Renal cortical epithelial cell (primary cell): ENCODE measurements at regions not wholly inside any gene's neighbourhood (a gene's known extent, or its start where the extent isn't known, plus 50 kb on each side); places are given as distances from the start of the nearest gene placed in this dataset.
A peak's percentile ranks its signal among the peaks of the same experiment; 100 is the strongest.

Experiments
- DNase-seq: peaks from one replicate; pipeline ENCODE4 v3.0.0-alpha.2; 2011; ENCODE audit warnings: low read depth

GRCh38 chr22:26732284-26732683, 74.9 kb downstream of the MIAT start:
- no peak for DNase-seq

- no peak for DNase-seq
Observed at GRCh38 chr22:26734339-26735018, 77.1 kb downstream of the MIAT start.

DNA sequence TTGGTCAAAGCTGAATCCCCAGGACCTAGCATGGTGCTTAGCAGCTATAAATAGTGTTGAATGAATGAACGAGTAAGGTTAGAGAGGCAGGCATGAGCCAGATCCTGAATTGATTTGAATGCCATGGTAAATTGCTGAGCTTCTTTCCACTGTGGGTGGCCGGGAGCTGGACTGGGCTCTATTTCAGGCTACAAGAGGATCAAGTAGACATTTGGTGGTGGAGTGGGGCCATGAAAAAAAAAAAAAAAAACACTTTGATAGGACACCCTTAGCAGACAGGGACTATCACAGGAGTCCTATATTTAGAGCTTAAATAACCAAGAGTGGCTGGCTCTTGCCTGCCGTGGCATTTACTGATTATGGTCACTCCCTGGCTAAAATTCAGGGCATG, 77.6 kb downstream of the MIAT start:
- no peak for DNase-seq

DNA sequence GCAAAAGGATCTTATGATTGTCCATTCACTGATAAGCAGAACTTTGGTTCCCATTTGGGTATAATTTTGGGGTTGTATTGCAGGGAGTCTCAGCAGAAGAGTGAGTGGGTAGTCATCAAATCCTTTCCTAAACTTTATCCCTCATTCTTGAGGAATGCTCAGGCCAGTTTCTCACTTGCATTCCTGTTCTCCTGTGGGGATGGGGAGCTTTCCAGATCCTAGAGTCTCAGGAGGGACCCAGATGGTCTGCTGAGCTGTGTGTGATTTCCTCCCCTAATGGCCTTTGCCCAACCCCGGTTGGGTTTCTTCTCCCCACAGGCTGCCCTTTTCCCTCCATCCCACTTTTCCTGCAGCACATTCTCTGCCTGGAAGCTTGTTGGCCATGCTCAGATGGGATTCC, 79.9 kb downstream of the MIAT start:
- no peak for DNase-seq

DNA sequence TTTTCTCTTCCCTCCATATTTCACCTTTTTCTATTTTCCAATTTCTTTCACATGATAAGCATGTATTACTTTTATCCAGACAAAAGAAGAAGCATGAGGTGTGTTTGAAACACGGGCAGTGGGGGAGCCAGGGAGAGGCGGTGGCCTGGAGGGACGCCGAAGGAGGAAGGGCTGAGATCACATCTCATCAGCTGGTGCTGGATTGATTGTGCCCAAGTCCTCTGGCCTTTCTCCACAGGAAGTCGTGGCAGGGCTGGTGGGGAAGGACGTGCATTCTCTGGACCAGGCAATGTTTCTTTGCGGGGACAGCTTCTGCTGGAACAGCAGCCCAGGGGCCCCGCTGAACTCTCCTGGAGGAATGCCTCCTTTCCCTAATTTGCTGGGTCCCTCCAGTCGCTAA, 82.9 kb downstream of the MIAT start:
- no peak for DNase-seq

GRCh38 chr22:26743149-26743548, 85.8 kb downstream of the MIAT start:
- no peak for DNase-seq

GRCh38 chr22:26744892-26745808, 87.8 kb downstream of the MIAT start:
- DNase-seq, result peak; percentile 76

DNA sequence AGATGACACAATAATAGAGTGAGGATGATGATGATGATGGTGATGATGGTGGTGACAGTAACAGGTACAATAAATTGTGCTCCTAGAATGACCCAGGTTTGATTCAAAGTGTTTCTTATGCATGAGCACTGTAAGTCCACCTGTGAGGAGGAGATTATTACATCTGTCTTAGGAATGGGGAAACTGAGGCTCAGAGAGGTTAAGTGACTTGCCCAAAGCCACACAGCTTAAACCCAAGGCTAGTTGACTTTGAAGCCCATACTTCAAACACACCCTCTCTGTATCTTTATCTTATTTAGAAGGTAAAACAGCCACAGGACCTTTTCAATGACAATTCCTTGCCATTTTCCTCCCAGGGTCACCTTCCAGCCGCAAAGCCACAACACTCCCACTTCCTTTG, 88.9 kb downstream of the MIAT start:
- DNase-seq, result no peak

DNA sequence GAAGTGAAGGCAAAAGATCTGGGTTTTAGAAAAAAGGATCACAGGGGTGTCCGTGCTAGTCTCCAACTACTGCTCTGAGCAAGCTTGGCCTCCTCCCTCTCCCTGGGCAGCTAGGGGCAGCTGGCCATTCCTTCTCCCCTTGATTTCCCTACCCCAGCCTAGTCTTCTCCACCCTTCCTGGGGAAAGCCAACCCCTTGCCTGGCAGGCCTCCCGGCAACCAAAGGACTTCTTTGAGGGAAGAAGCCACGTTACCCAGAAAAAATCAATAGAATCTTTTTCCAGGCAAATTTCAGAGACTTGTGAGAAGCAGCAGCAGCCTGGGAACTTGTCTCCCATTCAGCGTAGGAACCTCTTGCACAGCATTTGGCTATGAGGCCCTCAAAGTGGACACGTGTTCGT, 91.5 kb downstream of the MIAT start:
- DNase-seq, result no peak

DNA sequence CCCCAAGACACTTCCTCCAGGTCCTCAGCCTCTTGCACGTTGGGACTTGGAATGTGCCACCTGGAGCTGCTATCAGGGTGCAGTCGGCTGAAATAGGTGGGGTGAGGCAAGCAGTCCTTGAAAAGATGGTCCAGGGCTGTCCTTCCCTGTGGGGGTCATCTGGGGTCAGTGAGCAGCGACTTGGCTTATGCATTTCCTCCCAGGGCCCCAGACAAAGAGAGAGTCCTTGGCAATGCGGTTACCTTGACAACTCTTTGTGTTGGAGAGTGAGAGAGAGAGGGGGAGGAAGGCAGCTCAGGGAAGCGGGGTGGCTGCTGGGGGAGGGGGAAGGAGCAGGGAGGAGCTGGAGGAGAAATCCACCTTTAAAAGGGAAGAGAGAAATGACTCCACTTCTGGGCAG, 93.8 kb downstream of the MIAT start:
- DNase-seq, result peak; percentile 82

- DNase-seq, result no peak
Observed at GRCh38 chr22:26753125-26753862, 95.9 kb downstream of the MIAT start.

- no peak for DNase-seq
Observed at GRCh38 chr22:26756675-26757293, 99.4 kb downstream of the MIAT start.

DNA sequence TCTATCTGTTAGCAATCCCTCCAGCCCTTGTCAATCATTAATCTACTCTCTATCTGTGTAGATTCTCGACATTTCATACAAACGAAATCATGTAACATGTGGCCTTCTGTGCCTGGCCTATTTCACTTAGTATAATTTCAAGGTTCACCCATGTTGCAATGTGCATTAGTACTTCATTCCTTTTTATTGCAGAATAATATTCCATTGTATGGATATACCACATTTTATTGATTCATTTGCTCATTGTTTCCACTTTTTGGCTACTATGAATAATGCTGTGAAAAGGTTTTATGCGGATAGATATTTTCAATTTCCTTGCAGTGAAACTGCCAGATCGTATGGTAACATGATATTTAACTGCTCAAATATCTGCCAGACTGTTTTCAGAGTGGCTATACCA, 100.1 kb downstream of the MIAT start:
- DNase-seq, result no peak

DNA sequence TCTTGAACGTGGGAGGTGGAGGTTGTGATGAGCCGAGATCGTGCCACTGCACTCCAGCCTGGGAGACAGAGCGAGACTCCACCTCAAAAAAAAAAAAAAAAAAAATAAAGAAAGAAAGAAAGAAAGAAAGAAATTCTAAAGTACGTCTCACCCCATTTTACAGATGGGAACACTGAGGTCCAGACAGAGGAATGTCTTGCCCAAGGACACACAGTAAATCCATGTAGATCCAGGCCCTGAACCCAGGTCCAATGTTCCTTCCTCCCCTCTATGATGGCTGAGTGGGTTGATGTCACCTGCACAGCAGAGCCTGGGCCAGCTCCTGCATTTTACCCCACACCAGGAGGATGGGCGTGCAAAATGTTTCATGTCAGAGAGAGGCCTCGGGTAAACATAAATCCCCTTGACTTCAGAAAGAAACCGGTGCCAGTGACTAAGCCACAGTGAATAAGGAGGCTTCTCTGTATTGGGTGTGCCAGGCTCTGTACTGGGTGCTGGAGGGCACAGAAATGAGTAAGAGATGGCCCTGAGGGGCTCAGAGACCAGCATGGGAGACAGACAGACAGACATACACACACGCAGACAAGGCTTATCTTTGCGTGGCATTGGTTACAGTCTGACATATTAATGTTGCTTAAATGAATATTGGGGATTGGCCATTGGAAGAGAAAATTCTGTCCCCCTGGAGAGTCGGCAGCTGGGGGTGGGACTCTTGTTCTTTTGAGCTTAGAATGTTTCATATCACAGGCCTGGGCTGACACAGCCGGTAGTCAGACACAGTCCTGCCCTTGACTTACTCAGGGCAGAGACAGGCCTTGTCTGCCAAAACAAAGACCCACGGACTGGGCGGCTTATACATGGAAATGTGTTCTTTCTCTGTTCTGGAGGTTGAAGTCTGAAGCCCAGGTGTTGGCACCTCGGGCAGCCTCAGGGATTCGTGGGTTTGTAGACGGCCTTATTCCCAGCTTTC, 105.4 kb downstream of the MIAT start:
- no peak for DNase-seq

DNA sequence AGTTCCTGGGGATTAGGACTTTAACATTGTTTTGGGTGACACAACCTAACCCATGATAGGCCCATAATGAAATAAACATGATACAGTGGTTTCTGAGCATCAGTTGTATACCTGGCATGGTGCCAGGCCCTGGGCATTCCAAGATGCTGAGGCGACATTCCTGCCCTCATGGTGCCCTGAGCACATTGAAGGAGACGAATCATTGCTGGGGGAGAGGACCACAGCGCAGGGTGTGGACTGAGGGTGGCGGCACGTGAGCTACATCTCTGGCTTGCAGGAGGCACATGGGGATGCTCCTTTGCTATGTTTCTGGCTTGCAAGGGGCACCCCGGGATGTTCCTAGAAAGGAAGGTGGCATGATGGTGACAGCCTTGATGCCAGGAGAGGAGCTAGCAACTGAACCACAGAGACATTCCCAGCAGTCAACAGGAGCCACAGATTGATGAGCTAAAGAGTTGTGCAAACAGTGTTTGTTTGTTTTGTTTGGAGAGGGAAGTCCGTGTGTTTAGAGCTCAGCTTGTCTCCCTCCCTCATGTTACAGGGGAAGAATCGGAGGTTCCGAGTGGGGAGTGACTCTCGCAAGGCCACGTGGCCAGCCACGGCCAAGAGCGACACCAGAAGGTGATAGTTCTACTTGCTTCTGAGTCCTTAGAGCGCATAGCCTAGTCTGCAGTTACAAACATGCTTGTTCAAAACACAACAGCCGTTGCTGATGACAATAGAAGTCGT, 106.4 kb downstream of the MIAT start:
- peak; percentile 41 for DNase-seq

- DNase-seq, result no peak
Observed at GRCh38 chr22:26766510-26767350, 109.3 kb downstream of the MIAT start.

DNA sequence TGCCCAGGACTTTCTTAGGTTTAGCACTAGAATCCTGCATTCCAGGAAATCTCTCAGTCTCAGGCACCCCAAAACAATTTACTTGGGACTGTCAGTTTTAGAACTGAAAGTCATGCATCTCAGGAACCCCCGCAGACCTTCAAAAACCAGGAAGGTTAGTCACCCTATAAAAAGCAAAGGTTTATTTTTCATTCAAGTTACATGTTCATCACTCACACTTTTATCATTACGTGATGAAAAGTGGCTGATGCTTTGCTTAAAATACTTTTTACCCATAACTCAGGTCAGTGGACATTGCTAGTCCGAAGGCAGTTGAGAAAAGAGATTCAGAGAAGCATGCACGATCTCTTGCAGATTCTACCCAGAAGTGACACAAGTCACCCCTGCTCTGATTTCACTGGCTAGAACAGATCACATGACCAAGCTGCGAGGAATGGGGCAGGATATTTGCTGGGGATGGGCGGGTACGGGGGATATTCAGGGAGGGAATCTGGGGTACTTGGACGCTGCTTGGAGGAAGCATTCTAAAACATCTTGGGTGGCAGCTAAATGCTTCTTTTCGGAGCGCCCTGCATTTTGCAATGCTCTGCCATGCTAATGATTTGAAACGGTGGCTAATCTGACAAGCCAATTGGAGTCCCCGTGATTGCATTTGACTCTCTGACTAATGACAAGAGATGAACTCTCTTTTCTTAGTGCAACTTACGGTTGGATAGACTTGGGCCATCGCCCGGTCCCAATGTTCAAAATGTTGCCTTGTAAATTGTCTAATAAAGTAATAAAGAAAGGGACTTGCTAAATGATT, 110.2 kb downstream of the MIAT start:
- no peak for DNase-seq

GRCh38 chr22:26768156-26768515, 110.7 kb downstream of the MIAT start:
- no peak for DNase-seq

DNA sequence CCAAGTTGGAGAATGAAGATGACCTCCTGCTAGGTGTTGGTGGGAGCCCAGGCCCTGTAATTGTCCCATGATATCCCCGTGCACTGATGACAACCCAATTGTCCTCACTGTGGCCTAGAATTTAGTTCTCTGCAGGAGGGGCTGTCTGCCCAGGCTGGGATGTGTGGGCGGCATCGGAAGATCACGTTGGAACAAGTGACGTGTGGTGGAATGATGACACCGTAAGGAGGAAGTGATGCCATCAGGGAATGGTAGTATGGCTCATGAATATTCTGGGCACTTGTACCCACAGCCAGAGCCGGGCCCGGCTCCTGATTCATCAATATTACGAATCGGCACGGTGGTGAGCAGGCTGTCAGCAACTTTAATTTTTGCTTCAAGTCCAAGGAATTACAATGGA, 111.6 kb downstream of the MIAT start:
- DNase-seq, result no peak
